Body of pancreas (tissue), 4 donors: ENCODE measurements at regions not wholly inside any gene's neighbourhood (a gene's known extent, or its start where the extent isn't known, plus 50 kb on each side); places are given as distances from the start of the nearest gene placed in this dataset.

ENCODE experiments used
- ATAC-seq: fragments of 150-250 bp; one replicate; pipeline ENCODE4 v1.9.1; 2016
- DNase-seq, 4 donors: peaks; one replicate each; pipeline ENCODE4 v3.0.0-alpha.2; 2019
- H3K27ac ChIP-seq, 4 donors: fragments of 200-600 bp; sonication (generic); 1 replicate in 3 of 4; 2 replicates in 1 of 4; pipeline versions ENCODE4 v1.5.1 to v1.6.1; 2016 to 2019; ENCODE audit warnings: mild to moderate bottlenecking in 1 of 4, mixed read lengths in 1 of 4, moderate library complexity in 1 of 4
- H3K27me3 ChIP-seq, 2 donors: fragments of 200-600 bp; sonication (generic); one replicate each; pipeline ENCODE4 v1.6.0; 2016; ENCODE audit warnings: mild to moderate bottlenecking in 1 of 2
- H3K36me3 ChIP-seq, 2 donors: fragments of 200-600 bp; sonication (generic); replicated peaks in 1 of 2; 2 replicates each; pipeline ENCODE4 v1.5.1; 2016; ENCODE audit warnings: low read depth in 2 of 2; ENCODE audit not compliant: insufficient read depth in 1 of 2
- H3K4me1 ChIP-seq: fragments of 200-600 bp; sonication (generic); one replicate; pipeline ENCODE4 v1.6.0; 2016
- H3K4me3 ChIP-seq, 2 donors: fragments of 200-600 bp; sonication (generic); 1 replicate in 1 of 2; 2 replicates in 1 of 2; pipeline ENCODE4 v1.5.1; 2016 to 2019
- H3K9me3 ChIP-seq, 3 donors: fragments of 200-600 bp; sonication (generic); 1 replicate in 2 of 3; 2 replicates in 1 of 3; pipeline ENCODE4 v1.5.1; 2016
- POLR2A ChIP-seq, 3 donors: fragments of 450-650 bp; IDR thresholded peaks; one replicate each; pipeline ENCODE4 v1.6.1; 2016; ENCODE audit warnings: antibody characterized with exemption in 3 of 3, mild to moderate bottlenecking in 2 of 3
- WGBS, 2 donors: methylation state at CpG; one replicate each; pipeline ENCODE4 v1.1.5; 2017; 5-methylcytosine and 5-hydroxymethylcytosine counted together
- intact Hi-C: fragments of 100-400 bp; cut with DNase I; formaldehyde crosslinking; loops from one replicate; pipeline ENCODE4 v1.15.1; 2023
- TF ChIP-seq, protein P1 (sequence below), 7 experiments: fragments of 450-650 bp in 4 of 7; fragments of 200-600 bp in 3 of 7; sonication (generic) in 3 of 7; IDR thresholded peaks; one replicate each; pipeline ENCODE4 v1.5.1; 2016 to 2019; ENCODE audit warnings: antibody characterized with exemption in 7 of 7

DNA sequence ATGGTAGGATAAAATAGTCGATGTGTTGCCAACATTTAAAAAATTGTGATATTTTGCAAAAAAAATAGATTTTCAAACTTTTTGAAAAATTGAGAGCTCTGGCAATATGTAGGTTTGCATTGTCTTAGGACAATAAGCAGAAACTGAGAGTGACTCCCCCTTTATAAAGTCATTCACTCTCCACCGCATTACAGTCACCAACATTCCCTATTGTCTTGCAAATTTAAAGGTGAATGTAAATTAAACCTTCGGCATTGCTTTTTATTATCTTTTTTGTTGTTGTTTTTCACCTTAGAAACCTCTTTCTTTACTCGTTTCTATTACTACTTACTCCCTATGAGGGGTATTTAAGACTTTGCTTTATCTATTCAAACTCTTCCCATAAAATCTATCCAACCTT lies 944.2 kb downstream of the DTWD2 start:
- no peaks in the 10 kb centered on the region for H3K27me3 ChIP-seq
- no peaks in the 10 kb centered on the region for H3K36me3 ChIP-seq
- no peak for TF ChIP-seq POLR2A (IDR thresholded peaks at IDR 0.05)
- TF ChIP-seq, protein P1, sequence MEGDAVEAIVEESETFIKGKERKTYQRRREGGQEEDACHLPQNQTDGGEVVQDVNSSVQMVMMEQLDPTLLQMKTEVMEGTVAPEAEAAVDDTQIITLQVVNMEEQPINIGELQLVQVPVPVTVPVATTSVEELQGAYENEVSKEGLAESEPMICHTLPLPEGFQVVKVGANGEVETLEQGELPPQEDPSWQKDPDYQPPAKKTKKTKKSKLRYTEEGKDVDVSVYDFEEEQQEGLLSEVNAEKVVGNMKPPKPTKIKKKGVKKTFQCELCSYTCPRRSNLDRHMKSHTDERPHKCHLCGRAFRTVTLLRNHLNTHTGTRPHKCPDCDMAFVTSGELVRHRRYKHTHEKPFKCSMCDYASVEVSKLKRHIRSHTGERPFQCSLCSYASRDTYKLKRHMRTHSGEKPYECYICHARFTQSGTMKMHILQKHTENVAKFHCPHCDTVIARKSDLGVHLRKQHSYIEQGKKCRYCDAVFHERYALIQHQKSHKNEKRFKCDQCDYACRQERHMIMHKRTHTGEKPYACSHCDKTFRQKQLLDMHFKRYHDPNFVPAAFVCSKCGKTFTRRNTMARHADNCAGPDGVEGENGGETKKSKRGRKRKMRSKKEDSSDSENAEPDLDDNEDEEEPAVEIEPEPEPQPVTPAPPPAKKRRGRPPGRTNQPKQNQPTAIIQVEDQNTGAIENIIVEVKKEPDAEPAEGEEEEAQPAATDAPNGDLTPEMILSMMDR (IDR thresholded peaks at IDR 0.05) = no peak
- no peak overlapping the region for H3K27ac ChIP-seq
- ATAC-seq (no peak), DNase-seq (no peak)
- H3K4me1 ChIP-seq = no peaks in the 10 kb centered on the region
- intact Hi-C loops = no loop called here
- 63 to 67% methylated on average over 4 of the region's 4 CpGs for WGBS, 2 donors
- no peaks in the 10 kb centered on the region for H3K9me3 ChIP-seq
- H3K4me3 ChIP-seq = no peak overlapping the region

DNA sequence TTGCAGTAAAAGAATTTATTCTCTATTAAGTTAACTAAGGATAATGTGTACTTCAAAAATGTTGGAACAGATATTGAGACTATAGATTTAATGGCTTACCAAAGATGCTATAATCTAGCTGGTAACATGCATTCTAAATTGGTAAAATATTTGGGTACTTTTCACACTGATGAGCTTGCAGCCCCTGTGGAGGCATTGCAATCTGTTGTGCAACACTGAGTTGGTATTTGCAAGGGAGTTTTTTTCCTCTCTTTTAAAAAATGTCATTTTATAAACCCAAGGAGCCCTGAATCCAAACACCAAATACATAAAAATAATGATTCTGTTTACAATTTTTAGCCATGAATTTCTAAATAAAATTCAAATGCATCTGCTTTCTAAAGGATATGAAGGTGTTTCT lies 944.8 kb downstream of the DTWD2 start:
- no peaks in the 10 kb centered on the region for H3K9me3 ChIP-seq
- no peak for TF ChIP-seq POLR2A (IDR thresholded peaks at IDR 0.05)
- TF ChIP-seq, protein P1 (IDR thresholded peaks at IDR 0.05) = no peak
- no peak for DNase-seq
- H3K27ac ChIP-seq = no peak overlapping the region
- no peak for ATAC-seq
- H3K27me3 ChIP-seq = no peaks in the 10 kb centered on the region
- no peak overlapping the region for H3K4me3 ChIP-seq
- H3K36me3 ChIP-seq = no peaks in the 10 kb centered on the region
- intact Hi-C loops = no loop called here
- no peaks in the 10 kb centered on the region for H3K4me1 ChIP-seq

DNA sequence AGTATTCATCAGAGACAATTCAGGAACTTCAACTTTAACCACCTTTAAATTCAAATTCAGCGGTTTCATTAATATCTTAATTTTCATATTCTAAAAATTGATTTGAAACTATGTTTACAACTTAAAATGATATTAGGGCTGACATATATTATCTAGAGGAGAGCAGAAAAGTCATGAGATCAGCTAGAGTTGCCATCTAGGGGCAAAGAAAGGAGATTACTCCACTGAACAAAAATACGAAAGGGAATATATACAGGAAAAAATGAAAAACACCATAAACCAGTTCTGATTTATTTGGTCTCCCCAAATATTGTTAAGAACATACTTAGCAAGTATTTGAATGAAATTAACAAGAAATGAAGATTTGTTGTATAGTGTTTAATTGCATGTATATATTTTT lies 946.3 kb downstream of the DTWD2 start:
- Histone ChIP-seq H3K9me3 (no peaks in the 10 kb centered on the region), H3K4me1 (no peaks in the 10 kb centered on the region), H3K36me3 (no peaks in the 10 kb centered on the region), H3K4me3 (no peak overlapping the region), H3K27me3 (no peaks in the 10 kb centered on the region), H3K27ac (no peak overlapping the region)
- intact Hi-C loops = no loop called here
- no peak for DNase-seq
- TF ChIP-seq POLR2A (IDR thresholded peaks at IDR 0.05) = no peak
- TF ChIP-seq, protein P1 (IDR thresholded peaks at IDR 0.05) = peak in 1 of 7 experiments; percentile 14
- ATAC-seq = no peak
- WGBS, 2 donors = 45 to 53% methylated on average over 2 of the region's 2 CpGs

DNA sequence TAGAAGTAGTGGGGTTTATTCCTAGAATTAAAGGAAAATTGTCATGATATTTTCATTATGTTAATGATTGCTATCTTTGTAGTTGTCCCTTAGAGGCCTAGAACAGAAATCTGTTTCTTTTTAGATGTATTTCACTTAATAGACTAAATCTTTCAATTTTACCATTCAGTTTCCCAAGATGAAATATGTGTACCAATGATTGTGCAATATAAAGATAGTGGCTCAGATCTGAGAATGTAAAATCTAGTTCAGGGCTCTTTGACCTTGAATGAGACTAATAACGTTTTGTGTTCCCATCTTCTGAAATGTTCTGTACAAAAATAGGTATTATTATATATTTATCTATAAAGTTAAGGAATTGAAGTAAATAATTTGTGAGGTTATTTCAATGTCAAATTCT lies 947.9 kb downstream of the DTWD2 start:
- no peaks in the 10 kb centered on the region for H3K27me3 ChIP-seq
- no peaks in the 10 kb centered on the region for H3K9me3 ChIP-seq
- 8 to 11% methylated on average over 1 of the region's 1 CpG for WGBS, 2 donors
- no peak overlapping the region for H3K27ac ChIP-seq
- H3K4me1 ChIP-seq = no peaks in the 10 kb centered on the region
- no peaks in the 10 kb centered on the region for H3K36me3 ChIP-seq
- no peak for DNase-seq
- no peak for ATAC-seq
- intact Hi-C loops = no loop called here
- TF ChIP-seq POLR2A (IDR thresholded peaks at IDR 0.05) = no peak
- TF ChIP-seq, protein P1 (IDR thresholded peaks at IDR 0.05) = no peak
- H3K4me3 ChIP-seq = no peak overlapping the region

DNA sequence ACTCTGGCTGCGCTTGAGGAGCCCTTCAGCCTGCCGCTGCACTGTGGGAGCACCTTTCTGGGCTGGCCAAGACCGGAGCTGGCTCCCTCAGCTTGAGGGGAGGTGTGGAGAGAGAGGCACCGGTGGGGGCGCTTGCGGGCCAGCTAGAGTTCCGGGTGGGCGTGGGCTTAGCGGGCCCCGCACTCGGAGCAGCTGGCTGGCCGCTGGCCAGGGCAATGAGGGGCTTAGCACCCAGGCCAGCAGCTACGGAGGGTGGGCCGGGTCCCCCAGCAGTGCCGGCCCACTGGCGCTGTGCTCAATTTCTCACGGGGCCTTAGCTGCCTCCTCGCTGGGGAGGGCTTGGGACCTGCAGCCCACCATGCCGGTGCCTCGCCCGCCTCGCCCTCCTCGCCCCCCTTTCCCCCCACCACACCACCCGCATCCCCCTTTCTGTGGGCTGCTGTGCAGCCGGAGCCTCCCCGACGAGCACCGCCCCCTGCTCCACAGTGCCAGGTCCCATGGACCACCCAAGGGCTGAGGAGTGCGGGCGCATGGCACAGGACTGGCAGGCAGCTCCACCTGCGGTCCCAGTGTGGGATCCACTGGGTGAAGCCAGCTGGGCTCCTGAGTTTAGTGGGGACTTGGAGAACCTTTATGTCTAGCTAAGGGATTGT lies 954.5 kb downstream of the DTWD2 start:
- intact Hi-C loops = no loop called here
- ATAC-seq (no peak), DNase-seq (no peak)
- Histone ChIP-seq H3K9me3 (no peaks in the 10 kb centered on the region), H3K27me3 (no peaks in the 10 kb centered on the region), H3K4me3 (no peak overlapping the region), H3K4me1 (no peaks in the 10 kb centered on the region), H3K36me3 (no peaks in the 10 kb centered on the region), H3K27ac (no peak overlapping the region)
- WGBS, 2 donors = 88 to 95% methylated on average over 14 to 23 of the region's 31 CpGs
- no peak for TF ChIP-seq POLR2A (IDR thresholded peaks at IDR 0.05)
- TF ChIP-seq, protein P1 (IDR thresholded peaks at IDR 0.05) = no peak
